ENCODE measurements at regions not wholly inside any gene's neighbourhood (a gene's known extent, or its start where the extent isn't known, plus 50 kb on each side); places are given as distances from the start of the nearest gene placed in this dataset.

DNA sequence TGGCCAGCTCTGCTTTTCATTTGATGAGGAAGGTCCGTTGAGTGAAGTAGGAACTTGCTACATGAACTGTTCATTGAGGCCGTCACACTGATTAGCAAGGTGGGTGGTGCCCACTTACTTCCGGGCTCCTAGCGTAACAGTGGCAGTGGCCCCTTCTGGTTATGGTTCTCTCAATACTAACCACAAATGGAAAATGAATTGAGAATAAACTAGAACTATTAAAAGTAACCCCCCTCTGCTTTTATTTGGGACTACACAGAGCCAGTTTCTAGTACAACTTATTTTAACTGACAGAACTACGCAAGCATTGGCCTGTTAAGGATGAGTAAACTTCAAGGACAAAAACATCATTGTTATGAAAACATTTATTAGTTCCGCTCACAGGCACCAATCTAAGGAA lies 519.1 kb downstream of the INHBA start:
- Histone ChIP-seq H3K36me3 (no peaks in the 10 kb centered on the region), H3K4me3 (no peak overlapping the region), H3K27me3 (no peaks in the 10 kb centered on the region), H3K27ac (no peak overlapping the region), H3K9me3 (no peaks in the 10 kb centered on the region), H3K4me1 (no peaks in the 10 kb centered on the region)
- DNase-seq (ENCODE audit: low spot score): no peak
- TF ChIP-seq, protein P1, sequence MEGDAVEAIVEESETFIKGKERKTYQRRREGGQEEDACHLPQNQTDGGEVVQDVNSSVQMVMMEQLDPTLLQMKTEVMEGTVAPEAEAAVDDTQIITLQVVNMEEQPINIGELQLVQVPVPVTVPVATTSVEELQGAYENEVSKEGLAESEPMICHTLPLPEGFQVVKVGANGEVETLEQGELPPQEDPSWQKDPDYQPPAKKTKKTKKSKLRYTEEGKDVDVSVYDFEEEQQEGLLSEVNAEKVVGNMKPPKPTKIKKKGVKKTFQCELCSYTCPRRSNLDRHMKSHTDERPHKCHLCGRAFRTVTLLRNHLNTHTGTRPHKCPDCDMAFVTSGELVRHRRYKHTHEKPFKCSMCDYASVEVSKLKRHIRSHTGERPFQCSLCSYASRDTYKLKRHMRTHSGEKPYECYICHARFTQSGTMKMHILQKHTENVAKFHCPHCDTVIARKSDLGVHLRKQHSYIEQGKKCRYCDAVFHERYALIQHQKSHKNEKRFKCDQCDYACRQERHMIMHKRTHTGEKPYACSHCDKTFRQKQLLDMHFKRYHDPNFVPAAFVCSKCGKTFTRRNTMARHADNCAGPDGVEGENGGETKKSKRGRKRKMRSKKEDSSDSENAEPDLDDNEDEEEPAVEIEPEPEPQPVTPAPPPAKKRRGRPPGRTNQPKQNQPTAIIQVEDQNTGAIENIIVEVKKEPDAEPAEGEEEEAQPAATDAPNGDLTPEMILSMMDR (IDR thresholded peaks at IDR 0.05): no peak

DNA sequence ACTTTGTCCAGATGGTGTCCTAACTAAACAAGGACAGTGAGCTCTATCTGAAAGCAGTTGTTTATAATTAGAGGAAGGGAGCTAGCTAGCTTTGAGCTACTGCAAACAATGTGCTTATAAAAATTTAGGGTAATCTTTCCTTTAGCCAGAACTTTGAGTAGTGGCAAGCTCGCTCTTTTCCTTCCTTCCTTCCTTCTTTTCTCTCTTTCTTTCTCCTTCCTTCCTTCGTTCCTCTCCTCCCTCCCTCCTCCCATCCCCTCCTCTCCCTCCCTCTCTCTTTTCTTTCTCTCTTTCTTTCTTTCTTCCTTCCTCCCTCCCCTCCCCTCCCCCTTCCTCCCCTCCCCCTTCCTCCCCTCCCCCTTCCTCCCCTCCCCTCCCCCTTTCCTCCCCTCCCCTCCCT lies 520.1 kb downstream of the INHBA start:
- Histone ChIP-seq H3K9me3 (no peaks in the 10 kb centered on the region), H3K27ac (no peak overlapping the region), H3K4me1 (no peaks in the 10 kb centered on the region), H3K4me3 (no peak overlapping the region), H3K27me3 (no peaks in the 10 kb centered on the region), H3K36me3 (no peaks in the 10 kb centered on the region)
- TF ChIP-seq, protein P1 (IDR thresholded peaks at IDR 0.05): no peak
- DNase-seq (ENCODE audit: low spot score): no peak

DNA sequence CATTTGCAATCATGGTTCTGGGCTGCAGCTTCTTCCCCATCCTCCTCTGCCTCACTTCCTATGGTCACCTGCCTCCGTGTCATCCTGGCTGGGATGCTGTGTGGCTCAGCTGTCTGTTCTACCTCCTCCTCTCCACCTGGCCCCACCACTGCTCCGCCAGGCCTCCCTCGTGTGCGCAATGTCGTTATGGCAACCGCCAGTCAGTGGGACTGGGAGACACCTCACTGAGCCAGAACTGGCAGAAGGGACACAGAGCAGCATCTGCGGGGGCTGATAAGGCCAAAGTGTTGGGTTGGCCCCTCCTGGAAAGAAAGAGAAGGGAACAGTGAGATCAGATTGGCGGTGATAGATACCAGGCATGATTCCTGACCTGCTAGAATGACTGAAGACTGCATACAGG lies 527.5 kb downstream of the INHBA start:
- H3K4me3 ChIP-seq: no peak overlapping the region
- no peaks in the 10 kb centered on the region for H3K27me3 ChIP-seq
- no peaks in the 10 kb centered on the region for H3K9me3 ChIP-seq
- H3K4me1 ChIP-seq: no peaks in the 10 kb centered on the region
- no peak overlapping the region for H3K27ac ChIP-seq
- H3K36me3 ChIP-seq: no peaks in the 10 kb centered on the region
- TF ChIP-seq, protein P1 (IDR thresholded peaks at IDR 0.05): no peak
- no peak for DNase-seq (ENCODE audit: low spot score)

DNA sequence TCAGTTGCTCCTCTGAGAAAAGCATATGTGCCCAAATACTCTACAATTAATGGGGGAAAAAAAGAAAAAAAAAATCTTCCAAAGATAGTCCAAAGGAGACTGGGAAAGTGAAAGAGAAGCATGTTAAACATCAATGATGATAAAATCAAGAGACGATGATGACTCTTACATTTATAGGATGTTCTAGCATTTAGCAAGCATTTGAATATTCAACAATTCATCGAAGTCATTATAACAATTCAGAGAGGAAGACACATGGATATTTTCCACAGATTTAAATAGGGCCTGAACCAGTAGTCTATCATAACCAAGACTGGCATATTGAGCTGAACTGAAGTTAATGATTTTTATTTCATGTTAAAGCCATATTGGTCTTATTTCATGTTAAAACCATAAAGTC lies 528.4 kb downstream of the INHBA start:
- Histone ChIP-seq H3K4me1 (no peaks in the 10 kb centered on the region), H3K27ac (no peak overlapping the region), H3K4me3 (no peak overlapping the region), H3K9me3 (no peaks in the 10 kb centered on the region), H3K36me3 (no peaks in the 10 kb centered on the region), H3K27me3 (no peaks in the 10 kb centered on the region)
- TF ChIP-seq, protein P1 (IDR thresholded peaks at IDR 0.05): no peak
- DNase-seq (ENCODE audit: low spot score): no peak

DNA sequence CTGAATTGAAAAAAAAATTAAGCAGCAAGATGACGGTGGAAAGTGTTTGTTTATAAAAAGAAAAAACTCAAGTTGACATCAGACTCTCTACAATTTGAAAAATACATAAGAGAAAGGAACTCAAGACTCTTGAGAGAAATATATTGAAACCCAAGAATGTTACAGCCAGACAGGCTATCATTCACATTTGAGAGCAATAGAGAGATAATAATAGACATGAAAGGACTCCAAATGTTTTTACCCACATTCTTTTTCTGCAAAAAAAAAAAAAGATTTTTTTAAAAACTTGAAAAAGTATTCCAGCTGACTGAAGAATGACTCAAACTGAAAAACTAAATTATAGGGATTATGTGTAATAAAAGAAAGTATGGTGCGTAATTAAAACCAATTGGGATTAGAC lies 532.4 kb downstream of the INHBA start:
- Histone ChIP-seq H3K4me3 (no peak overlapping the region), H3K9me3 (no peaks in the 10 kb centered on the region), H3K27ac (no peak overlapping the region), H3K27me3 (no peaks in the 10 kb centered on the region), H3K36me3 (no peaks in the 10 kb centered on the region), H3K4me1 (no peaks in the 10 kb centered on the region)
- TF ChIP-seq, protein P1 (IDR thresholded peaks at IDR 0.05): no peak
- DNase-seq (ENCODE audit: low spot score): no peak

DNA sequence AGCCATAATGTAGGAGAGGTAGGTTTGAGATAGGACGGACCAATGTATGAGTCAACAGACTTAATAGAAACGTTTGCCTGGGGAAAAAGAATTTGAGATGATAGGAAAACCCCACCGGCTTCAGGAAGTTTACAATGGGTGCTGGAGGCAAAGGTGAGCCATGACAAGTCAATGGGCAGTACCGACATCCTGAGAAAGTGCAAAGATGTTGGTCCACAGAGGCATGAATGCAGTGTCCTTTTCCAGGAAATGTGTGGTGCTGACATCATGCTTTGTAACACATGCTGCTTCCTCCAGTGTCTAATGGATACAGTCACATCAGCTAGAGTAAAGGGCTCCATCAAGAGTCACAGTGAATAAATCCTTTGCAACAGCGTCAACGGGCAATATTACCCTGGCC lies 533.6 kb downstream of the INHBA start:
- no peak for DNase-seq (ENCODE audit: low spot score)
- H3K4me3 ChIP-seq: no peak overlapping the region
- H3K9me3 ChIP-seq: no peaks in the 10 kb centered on the region
- no peaks in the 10 kb centered on the region for H3K36me3 ChIP-seq
- H3K27me3 ChIP-seq: no peaks in the 10 kb centered on the region
- TF ChIP-seq, protein P1 (IDR thresholded peaks at IDR 0.05): no peak
- H3K27ac ChIP-seq: no peak overlapping the region
- no peaks in the 10 kb centered on the region for H3K4me1 ChIP-seq
